OCI-LY1 (cell line): ENCODE measurements at regions not wholly inside any gene's neighbourhood (a gene's known extent, or its start where the extent isn't known, plus 50 kb on each side); places are given as distances from the start of the nearest gene placed in this dataset.

Experiments
- H2AFZ ChIP-seq: fragments of 200-600 bp; sonication (generic), shearing (Covaris generic); 2 replicates; pipeline ENCODE4 v1.6.0; 2014; ENCODE audit warnings: antibody characterized with exemption, mild to moderate bottlenecking, low read length
- H3F3A ChIP-seq: fragments of 200-600 bp; sonication (generic), shearing (Covaris generic); 2 replicates; pipeline ENCODE4 v1.6.0; 2014; ENCODE audit warnings: mild to moderate bottlenecking, antibody characterized with exemption, low read length, moderate library complexity; ENCODE audit not compliant: insufficient read depth
- H3K27ac ChIP-seq: fragments of 200-600 bp; sonication (generic); 2 replicates; pipeline ENCODE4 v1.5.1; 2014; ENCODE audit warnings: low read length, mixed run types, mild to moderate bottlenecking, low read depth; ENCODE audit not compliant: poor library complexity, severe bottlenecking
- H3K27me3 ChIP-seq: fragments of 200-600 bp; sonication (generic); 2 replicates; pipeline ENCODE4 v1.6.0; 2014; ENCODE audit warnings: antibody characterized with exemption, mild to moderate bottlenecking, low read length, moderate library complexity; ENCODE audit not compliant: insufficient read depth
- H3K36me3 ChIP-seq: fragments of 200-600 bp; sonication (generic); 2 replicates; pipeline ENCODE4 v1.6.1; 2014; ENCODE audit warnings: mild to moderate bottlenecking, antibody characterized with exemption, low read length, moderate library complexity, mixed read lengths; ENCODE audit not compliant: insufficient read depth
- H3K4me1 ChIP-seq: fragments of 200-600 bp; sonication (generic); 2 replicates; pipeline ENCODE4 v1.5.1; 2014; ENCODE audit warnings: mild to moderate bottlenecking, low read length, moderate library complexity; ENCODE audit not compliant: insufficient read depth, severe bottlenecking
- H3K4me2 ChIP-seq: fragments of 200-600 bp; sonication (generic), shearing (Covaris generic); 2 replicates; pipeline ENCODE4 v1.6.1; 2014; ENCODE audit warnings: low read length
- H3K4me3 ChIP-seq: fragments of 200-600 bp; sonication (generic); 2 replicates; pipeline ENCODE4 v1.5.1; 2014; ENCODE audit warnings: low read length, low read depth, mild to moderate bottlenecking, mixed read lengths; ENCODE audit not compliant: poor library complexity, severe bottlenecking
- H3K79me2 ChIP-seq: fragments of 200-600 bp; shearing (Covaris generic); 2 replicates; pipeline ENCODE4 v1.6.1; 2016; ENCODE audit warnings: mixed run types, low read length, mixed read lengths; ENCODE audit not compliant: insufficient read depth
- H3K9ac ChIP-seq: fragments of 200-600 bp; sonication (generic), shearing (Covaris generic); 2 replicates; pipeline ENCODE4 v1.6.1; 2014; ENCODE audit warnings: mild to moderate bottlenecking, low read length, mixed read lengths
- H3K9me2 ChIP-seq: fragments of 200-600 bp; sonication (generic), shearing (Covaris generic); 2 replicates; pipeline ENCODE4 v1.6.1; 2014; ENCODE audit warnings: low read depth, mild to moderate bottlenecking, low read length, mixed read lengths
- H3K9me3 ChIP-seq: fragments of 200-600 bp; shearing (Covaris generic); 2 replicates; pipeline ENCODE4 v1.6.1; 2014; ENCODE audit warnings: low read length, mixed read lengths
- H4K20me1 ChIP-seq: fragments of 200-600 bp; sonication (generic), shearing (Covaris generic); 2 replicates; pipeline ENCODE4 v1.6.0; 2016; ENCODE audit warnings: mild to moderate bottlenecking, low read length; ENCODE audit not compliant: insufficient read depth
- EZH2 ChIP-seq: fragments of 200-600 bp; sonication (generic), shearing (Covaris generic); IDR thresholded peaks from 2 replicates; pipeline ENCODE4 v1.8.0; 2017; ENCODE audit warnings: borderline replicate concordance, mixed run types, mild to moderate bottlenecking, antibody characterized with exemption, low read length, moderate library complexity, mixed read lengths
- TF ChIP-seq, protein P1 (sequence below): fragments of 200-600 bp; sonication (generic), shearing (Covaris generic); IDR thresholded peaks from 2 replicates; pipeline ENCODE4 v1.5.1; 2017; ENCODE audit warnings: mild to moderate bottlenecking, antibody characterized with exemption, low read length, moderate library complexity, mixed read lengths

DNA sequence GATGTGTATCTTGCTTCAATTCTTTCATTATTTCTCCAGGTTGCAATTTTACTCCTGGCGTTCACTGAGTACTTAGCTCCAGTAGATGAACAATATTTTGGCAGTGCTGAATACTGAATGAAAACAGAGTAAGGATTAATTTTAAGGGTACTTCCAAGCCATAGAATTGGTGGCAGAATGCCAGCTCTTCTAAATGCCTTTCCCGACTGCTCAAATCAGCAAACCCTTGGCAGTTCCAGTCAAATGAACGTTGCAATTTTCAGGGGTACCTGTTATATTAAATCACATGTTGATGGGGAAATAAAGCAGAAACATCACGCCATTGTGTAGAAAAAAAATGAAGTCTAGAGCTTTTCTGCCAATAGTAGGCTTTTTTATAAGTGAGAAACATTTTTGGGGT is 282.4 kb upstream of the RPS23 start:
- no peaks in the 10 kb centered on the region for H3K79me2 ChIP-seq
- H3K9me3 ChIP-seq = no peaks in the 10 kb centered on the region
- H2AFZ ChIP-seq = no peak overlapping the region
- TF ChIP-seq EZH2 = no peak
- TF ChIP-seq, protein P1, sequence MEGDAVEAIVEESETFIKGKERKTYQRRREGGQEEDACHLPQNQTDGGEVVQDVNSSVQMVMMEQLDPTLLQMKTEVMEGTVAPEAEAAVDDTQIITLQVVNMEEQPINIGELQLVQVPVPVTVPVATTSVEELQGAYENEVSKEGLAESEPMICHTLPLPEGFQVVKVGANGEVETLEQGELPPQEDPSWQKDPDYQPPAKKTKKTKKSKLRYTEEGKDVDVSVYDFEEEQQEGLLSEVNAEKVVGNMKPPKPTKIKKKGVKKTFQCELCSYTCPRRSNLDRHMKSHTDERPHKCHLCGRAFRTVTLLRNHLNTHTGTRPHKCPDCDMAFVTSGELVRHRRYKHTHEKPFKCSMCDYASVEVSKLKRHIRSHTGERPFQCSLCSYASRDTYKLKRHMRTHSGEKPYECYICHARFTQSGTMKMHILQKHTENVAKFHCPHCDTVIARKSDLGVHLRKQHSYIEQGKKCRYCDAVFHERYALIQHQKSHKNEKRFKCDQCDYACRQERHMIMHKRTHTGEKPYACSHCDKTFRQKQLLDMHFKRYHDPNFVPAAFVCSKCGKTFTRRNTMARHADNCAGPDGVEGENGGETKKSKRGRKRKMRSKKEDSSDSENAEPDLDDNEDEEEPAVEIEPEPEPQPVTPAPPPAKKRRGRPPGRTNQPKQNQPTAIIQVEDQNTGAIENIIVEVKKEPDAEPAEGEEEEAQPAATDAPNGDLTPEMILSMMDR = no peak
- no peak overlapping the region for H3K4me3 ChIP-seq
- no peaks in the 10 kb centered on the region for H3K36me3 ChIP-seq
- no peaks in the 10 kb centered on the region for H3K27me3 ChIP-seq
- no peaks in the 10 kb centered on the region for H3F3A ChIP-seq
- H3K4me1 ChIP-seq = no peaks in the 10 kb centered on the region
- H4K20me1 ChIP-seq = no peaks in the 10 kb centered on the region
- H3K27ac ChIP-seq = no peak overlapping the region
- H3K9me2 ChIP-seq = no peaks in the 10 kb centered on the region
- H3K9ac ChIP-seq = no peak overlapping the region
- H3K4me2 ChIP-seq = no peak overlapping the region

- no peak overlapping the region for H3K4me2 ChIP-seq
- no peak for TF ChIP-seq EZH2
- TF ChIP-seq, protein P1 = no peak
- H3K9me3 ChIP-seq = no peaks in the 10 kb centered on the region
- no peaks in the 10 kb centered on the region for H4K20me1 ChIP-seq
- H3K9me2 ChIP-seq = no peaks in the 10 kb centered on the region
- no peak overlapping the region for H3K4me3 ChIP-seq
- no peak overlapping the region for H2AFZ ChIP-seq
- no peak overlapping the region for H3K27ac ChIP-seq
- no peaks in the 10 kb centered on the region for H3K79me2 ChIP-seq
- H3K4me1 ChIP-seq = no peaks in the 10 kb centered on the region
- H3K27me3 ChIP-seq = no peaks in the 10 kb centered on the region
- H3K9ac ChIP-seq = no peak overlapping the region
- H3K36me3 ChIP-seq = no peaks in the 10 kb centered on the region
- H3F3A ChIP-seq = no peaks in the 10 kb centered on the region
These were observed 273.8 kb upstream of the RPS23 start for GRCh38 chr5:82551840-82552385.

- H3K36me3 ChIP-seq = no peaks in the 10 kb centered on the region
- H3K27ac ChIP-seq = no peak overlapping the region
- no peak overlapping the region for H3K4me3 ChIP-seq
- no peaks in the 10 kb centered on the region for H3K79me2 ChIP-seq
- H3K4me2 ChIP-seq = no peak overlapping the region
- no peaks in the 10 kb centered on the region for H4K20me1 ChIP-seq
- no peaks in the 10 kb centered on the region for H3K9me3 ChIP-seq
- H3K9ac ChIP-seq = no peak overlapping the region
- TF ChIP-seq EZH2 = no peak
- TF ChIP-seq, protein P1 = no peak
- no peak overlapping the region for H2AFZ ChIP-seq
- no peaks in the 10 kb centered on the region for H3K27me3 ChIP-seq
- H3F3A ChIP-seq = no peaks in the 10 kb centered on the region
- no peaks in the 10 kb centered on the region for H3K4me1 ChIP-seq
- no peaks in the 10 kb centered on the region for H3K9me2 ChIP-seq
These were observed 273.0 kb upstream of the RPS23 start for GRCh38 chr5:82551192-82551591.
